ENCODE measurements at regions not wholly inside any gene's neighbourhood (a gene's known extent, or its start where the extent isn't known, plus 50 kb on each side); places are given as distances from the start of the nearest gene placed in this dataset.

DNA sequence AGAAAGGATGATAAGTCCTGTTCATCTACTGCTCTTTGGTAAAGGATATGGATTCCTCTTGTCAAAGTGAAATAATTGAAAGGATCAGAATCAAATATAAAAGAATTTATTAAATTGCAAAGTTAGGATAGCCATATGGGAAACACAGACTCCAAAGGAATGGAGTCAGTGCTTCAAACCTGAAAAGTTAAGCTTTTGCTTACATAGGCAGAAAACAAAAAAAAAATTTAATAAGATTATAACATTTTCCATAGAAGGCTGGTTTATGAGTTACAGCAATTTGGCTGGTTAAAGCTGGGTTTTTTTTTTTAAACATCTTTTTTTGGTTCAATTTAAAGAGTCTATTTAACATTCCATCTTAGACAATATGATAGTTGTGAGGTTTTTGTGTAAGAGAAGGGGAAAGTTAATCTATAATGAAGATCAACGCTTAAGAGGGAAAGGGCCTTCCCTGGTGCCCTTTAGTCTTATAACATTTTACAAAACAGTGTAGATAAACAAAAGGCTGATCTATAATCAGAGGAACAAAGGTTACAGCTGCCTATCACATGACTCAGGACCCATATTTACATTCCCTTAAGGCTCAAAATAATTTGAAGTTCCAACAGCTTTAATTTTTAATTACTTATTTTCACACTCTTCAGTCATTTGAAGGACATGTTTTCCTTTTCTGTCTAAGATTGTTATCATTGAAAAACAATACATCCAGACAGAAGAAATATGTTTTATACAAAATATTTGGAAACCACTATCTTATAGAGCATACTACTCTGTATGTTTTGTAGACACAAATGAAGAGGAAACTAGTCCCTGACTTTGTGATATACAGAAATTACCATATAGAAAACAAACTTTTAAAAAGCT, 234.3 kb upstream of the MBL2 start:
- no peak for DNase-seq (ENCODE audit: low spot score)

DNA sequence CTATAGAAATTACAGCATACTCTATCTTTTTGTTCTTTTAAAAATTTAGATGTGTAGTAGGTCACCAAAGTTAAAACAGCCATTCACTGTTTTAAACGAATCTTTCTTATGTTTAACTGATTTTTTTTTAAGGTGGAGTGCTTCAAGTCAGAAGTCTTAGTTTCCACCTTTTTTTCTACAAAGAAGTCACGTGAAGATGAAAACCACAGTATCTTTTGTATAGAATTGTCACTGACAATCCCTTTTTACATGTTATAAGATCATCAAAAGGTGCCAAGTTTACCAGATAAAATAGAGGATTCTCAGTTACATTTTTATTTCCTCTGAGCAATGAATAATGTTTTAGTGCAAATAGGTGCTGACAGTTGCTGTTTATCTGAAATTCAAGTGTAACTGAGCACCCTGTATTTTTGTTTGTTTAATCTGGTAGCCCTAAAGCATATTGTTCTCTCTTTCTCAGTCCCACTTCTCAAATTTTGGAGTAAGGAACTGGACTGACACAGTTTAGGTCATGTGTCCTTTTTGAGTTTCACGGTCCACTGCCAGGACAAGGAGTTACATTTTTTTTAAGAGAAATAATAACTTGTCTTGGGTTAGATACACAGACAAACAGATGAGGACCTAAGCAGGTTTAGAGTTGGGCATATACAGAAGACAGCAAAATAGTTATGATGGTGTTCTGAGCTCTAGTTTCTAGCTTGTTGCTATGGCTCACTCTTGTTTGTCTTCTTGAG, 233.2 kb upstream of the MBL2 start:
- DNase-seq (ENCODE audit: low spot score), result no peak

DNA sequence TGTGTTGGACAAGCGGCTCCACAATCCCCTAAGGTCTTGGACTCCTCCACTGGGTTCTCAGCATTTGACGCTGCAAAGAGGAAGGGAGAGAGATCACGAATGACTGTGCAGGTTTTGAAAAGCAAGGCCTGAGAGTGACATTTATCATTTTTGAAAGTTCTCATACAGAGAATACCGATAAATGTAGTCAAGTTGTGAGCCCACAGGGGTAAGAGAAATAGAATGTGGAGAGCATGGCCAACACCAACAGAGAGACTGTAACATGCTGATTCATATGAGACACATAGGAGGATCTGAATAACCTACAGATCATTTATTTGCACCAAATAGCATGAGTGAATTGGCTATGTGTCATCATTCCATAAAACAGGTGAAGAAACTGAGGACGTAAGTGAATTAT, 230.5 kb upstream of the MBL2 start:
- DNase-seq (ENCODE audit: low spot score), result no peak

DNA sequence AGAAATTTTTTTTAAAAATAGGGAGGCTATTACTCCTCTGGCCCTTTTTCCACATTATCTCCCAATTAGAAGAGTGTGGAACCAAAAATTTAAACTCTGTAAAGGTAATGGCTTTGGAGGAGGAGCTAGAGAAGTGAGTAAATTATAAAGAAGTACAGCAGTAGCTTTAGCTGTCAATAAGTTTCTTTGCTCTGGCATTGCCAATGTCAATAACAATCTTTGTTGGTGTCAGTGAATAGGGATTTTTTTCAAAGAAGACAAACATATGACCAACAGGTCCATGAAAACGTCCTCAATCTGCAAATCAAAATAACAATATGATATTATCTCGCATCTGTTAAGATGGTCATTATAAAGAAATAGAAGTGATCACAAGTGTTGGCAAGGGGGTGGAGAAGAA, 227.1 kb upstream of the MBL2 start:
- DNase-seq (ENCODE audit: low spot score), result no peak

DNA sequence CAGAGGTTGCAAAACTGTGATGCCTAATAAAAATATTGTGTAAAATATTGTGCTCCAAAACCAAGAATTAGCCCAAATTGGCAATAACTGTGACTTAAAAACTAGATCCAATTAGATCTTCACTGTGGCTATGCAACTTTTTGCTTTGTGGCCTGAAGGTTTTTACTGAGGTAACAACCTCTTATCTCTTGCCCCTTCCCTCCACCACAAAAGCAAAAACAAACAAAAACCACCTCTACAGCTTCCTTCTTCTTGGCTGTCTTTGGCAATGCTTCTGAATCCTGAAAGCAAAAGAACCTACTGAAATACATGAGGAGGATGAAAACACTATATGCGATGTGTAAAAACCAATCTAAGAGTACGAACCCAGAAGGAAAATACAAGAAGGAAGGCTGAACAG, 226.7 kb upstream of the MBL2 start:
- no peak for DNase-seq (ENCODE audit: low spot score)

DNA sequence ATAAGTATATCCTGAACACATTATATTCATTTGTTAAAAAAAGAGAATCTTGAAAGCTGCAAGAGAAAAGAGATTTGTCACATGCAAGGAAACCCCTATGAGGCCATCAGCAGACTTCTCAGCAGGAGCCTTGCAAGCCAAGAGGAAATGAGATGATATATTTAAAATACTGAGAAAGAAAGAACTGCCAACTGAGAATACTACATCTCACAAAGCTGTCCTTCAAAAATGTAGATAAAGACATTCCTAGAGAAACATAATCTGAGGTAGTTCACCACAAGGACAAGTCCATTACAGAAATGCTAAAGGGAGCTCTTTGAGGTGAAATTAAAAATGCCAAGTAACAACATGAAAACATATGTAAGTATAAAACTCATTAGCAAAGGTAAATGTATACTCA, 224.4 kb upstream of the MBL2 start:
- DNase-seq (ENCODE audit: low spot score), result no peak

DNA sequence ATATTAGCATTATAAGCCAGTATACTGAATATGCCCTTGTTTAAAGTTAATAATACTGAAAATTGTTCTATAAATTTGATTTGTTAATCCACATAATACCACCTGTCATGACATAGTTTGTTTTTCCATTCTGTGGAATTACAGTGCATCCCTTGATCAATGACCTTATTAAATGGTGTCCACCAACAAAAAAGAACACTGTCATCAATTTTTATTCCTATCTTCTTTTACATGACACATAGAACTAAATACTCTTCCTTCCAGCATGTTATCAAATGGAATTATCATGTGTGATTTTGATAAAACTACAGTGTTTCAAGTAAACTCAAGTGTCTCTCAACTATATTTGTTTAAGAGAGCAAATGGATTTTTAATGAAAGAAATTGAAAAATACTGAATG, 221.8 kb upstream of the MBL2 start:
- DNase-seq (ENCODE audit: low spot score), result no peak

DNA sequence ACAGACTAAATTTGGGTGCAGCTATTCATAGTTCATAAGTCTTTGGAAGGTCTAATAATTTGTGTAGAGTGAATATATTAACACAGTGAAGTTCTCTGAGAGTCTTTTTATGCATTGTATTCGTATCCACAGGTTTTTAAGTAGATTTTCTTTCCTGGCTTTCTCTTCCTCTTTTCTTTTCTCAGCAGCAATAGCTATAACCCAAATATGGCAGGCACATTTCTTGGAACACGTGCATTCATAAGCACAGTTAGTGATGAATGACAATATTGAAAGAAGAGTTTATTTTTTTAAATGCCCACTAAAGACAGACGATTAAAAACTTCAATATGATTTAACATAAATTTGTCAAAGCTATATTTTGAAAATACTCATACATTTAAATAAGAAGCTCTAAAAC, 220.5 kb upstream of the MBL2 start:
- DNase-seq (ENCODE audit: low spot score), result no peak

DNA sequence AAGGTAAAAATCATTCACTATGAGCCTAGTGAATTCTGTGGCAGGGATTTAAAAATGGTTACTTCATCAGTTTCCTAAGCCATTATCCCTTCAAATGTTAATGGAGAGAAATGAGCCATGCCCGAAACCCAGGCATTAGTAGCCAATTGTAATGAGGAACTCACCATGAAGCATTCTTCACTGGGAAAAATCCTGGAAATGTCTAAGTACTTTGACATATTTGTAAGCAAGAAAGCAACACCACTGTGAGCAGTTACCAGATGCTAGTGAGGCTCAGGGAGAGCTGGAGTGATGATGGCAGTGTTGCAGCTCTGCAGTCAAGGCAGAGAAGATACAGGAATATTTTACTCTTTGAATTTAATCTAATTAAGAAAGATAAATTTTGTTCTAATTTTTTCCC, 220.0 kb upstream of the MBL2 start:
- no peak for DNase-seq (ENCODE audit: low spot score)

DNA sequence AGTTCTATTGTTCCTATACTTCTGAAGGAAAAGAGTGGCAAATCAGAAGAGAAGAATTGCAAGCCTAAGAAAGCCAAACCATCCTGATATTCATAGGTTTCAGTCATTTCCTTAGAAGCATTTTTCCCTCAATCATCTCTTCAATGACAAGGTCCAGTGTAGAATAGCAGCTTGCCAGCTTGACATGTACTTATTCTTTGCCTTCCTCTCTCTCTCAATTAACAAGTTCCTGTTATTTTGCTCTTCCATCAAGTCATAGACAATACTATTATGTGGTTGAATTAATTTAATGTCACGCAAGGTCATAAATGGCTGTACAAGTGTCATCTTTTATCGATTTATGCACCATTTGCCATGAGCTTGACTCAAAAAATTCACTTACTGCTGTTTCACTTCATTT, 216.3 kb upstream of the MBL2 start:
- DNase-seq (ENCODE audit: low spot score), result no peak

DNA sequence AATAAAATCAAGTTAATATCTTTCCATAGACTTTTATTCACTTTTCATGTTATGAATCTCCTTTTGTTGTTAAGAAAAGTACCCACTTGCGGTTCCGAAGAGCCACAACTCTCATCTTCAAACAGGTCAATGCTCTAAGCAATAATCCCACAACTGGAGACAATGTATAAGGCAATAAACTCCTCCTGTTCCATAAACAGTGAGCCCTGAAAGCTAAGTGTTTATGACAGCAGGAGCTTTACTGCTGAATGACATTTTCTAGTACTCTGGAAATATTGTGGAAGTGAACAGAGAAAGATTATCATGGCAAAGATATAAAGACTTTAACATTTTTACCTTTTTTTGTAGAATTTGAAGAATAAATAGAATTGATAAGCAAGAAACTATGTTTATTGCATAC, 213.5 kb upstream of the MBL2 start:
- DNase-seq (ENCODE audit: low spot score), result no peak

DNA sequence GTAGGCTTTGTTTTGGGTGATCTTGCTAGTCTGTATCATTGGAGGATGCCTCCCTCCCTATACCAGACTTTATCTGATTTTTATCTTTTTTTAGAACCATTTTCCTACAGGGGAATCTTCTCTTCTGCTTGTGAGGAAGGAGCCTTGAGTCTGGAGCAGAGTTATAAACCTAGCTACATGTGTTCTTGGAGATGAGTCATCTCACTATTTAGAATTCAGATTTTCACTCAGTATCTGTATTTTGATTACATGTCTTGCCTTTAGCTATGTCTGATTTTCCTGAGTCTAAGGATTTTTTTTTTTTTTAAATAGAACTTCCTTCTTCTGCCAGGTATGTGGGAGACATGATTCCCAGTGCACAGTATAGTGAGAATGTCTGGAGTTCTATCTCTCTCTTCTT, 211.6 kb upstream of the MBL2 start:
- DNase-seq (ENCODE audit: low spot score), result no peak

DNA sequence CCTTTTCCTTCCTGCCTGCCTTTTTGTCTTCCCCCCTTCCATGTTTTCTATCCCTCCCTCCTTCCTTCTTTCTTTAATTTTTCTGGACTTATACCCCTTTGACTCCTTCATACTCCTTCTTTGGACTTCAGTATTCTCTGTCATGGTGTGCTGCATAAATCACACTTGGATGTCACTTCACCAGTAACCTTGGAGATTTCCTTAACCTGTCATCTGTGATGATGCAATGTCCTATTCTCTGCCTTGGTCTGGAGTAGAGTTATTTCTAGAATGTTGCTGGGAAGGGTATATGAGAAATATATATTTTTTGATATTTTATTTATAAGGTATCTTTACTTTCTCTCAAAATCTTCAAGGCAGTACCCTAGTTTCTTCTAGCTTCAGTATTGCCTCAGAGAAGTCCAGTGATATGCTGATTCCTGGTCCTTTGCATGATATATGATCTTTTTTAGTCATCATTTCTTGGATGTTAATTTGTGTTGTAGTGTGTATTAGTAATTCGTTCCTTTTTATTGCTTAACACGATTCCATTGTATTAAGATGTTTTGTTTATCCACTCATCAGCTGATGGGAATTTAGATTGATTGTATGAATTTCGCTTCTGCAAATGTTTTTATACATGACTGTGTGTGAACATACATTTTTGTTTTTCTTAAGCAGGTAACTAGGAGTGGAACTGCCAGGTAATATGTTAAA, 206.9 kb upstream of the MBL2 start:
- no peak for DNase-seq (ENCODE audit: low spot score)

DNA sequence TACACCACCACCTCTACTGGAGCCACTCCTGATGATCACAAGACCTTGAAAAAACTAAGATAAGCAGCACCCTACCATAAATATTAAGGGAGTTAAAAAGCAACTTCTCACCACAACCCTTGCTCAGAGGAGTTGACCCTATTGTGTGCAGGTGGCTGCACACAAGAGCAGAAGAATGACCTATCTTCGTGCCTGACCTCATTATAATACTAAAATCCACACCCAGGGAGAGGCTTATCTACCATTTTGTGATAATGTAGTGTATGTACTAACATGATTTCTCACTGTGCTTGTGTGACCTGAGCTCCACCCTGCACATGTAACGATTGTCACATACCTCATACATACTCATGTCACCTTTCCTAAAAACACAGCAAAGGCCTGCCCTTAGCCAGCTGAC, 205.0 kb upstream of the MBL2 start:
- DNase-seq (ENCODE audit: low spot score), result no peak

DNA sequence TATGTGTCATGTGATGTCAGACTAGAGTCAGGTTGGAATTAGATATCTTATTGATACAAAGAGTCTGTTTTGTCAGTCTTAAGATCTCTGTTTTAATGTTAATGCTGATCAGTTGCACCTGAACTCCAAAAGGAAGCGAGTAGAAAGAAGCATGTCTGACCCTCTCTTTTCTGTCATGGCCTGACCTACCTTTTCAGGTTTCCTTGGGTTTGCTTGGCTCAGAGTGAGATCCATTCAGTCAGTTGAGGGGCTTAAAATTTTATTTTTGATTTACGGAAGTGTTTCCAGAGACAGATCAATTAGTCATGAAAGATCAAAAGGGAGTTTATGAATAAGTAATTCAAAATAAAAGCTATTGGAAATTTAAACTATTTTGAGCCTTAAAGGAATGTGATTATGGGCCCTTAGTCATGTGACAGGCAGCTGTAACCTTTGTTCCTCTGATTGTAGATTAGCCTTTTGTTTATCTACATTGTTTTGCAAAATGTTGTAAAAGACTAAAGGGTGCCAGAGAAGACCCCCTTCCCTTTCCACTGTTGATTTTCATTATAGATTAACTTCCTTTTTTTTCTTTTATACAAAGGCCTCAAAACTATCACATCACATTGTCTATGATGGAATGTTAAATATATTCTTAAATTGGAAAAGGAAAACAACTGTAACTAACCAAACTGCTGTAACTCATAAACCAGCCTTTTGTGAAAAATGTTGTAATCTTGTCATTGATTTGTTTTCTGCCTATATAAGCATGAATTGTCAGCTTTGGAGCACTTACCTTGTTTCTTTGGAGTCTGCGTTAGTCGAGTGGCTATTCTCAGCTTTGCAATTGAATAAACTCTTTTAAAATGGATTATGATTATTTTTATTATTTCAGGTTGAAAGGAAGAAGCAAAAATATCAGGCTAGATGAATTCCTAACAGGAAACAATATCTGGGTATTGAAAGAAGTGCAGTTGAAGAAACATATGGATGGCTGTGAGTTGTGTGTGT, 195.5 kb upstream of the MBL2 start:
- no peak for DNase-seq (ENCODE audit: low spot score)

DNA sequence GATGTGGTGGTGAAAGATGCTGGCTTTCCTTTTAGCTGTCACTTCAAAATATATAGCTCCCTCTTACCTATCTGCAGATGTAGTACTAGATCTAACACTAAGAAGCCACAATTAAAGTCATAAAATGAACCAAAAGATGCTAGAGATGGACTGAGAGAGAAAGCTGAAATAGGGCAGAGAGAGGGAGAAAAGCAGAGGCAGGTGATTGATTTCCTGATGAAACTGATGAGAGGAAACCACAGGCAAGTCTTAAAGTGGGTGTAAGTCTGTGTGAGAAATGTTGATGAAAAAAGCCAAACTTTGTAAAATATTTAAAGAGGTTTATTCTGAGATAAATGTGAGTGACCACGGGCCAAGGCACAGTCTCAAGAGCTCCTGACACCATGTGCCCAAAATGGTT, 194.3 kb upstream of the MBL2 start:
- no peak for DNase-seq (ENCODE audit: low spot score)

DNA sequence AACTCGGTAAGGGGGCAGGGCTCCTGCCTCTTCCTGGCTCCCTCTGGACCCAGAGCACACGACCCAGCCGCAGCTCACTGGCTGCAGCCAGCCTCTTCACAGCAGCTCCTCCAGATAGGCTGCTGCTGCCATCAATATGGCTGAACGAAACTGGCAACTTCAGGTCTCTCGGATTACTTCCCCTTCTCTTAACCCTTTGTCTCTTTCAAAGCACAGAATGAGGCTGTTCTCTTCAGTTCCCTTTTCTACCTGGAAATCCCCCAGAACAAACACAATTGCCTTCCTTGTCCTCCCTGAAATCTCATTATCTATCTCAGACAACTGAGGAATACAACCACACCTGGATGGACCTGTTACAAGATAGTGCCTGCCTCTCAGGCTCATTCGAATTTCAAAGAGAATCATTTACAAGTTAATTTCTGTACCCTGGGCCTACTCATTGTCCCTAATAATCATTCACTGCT, 193.4 kb upstream of the MBL2 start:
- DNase-seq (ENCODE audit: low spot score), result no peak

DNA sequence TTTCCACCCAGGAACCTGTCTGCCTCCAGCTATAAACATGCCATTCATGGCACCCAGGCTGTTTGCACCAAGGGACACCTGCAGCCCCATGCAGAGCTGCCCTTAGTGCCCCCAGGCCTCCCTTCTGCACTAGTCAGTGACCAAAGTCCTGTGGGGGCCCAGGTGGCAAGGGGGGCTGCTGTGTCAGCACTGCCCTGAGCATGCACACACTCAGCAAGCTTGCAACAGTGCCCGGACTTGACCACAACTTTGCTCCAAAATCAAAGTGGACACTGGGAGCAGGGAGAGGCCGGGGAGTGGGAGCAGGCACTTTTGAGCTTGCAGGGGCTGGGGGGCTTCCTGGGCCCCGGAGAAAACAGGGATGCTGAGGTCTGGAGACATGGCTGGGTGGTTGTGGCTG, 192.9 kb upstream of the MBL2 start:
- DNase-seq (ENCODE audit: low spot score), result no peak

DNA sequence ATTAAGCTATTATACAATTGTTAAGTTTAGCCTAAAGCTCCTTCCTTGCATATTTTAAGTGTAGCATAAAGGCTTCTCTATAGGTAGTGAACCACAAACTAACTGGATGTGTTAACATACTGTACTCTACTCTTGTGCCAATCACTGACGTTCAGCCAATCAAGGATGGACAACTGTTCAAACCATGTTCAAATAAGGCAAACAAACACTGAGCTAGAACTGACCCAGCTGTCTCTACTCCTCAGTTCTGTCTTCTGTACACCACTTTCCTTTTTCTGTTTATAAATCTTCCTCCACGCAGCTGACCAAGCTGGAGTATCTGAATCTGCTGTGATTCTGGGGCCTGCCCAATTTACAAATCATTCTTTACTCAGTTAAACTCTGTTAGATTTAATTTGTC, 188.7 kb upstream of the MBL2 start:
- no peak for DNase-seq (ENCODE audit: low spot score)

DNA sequence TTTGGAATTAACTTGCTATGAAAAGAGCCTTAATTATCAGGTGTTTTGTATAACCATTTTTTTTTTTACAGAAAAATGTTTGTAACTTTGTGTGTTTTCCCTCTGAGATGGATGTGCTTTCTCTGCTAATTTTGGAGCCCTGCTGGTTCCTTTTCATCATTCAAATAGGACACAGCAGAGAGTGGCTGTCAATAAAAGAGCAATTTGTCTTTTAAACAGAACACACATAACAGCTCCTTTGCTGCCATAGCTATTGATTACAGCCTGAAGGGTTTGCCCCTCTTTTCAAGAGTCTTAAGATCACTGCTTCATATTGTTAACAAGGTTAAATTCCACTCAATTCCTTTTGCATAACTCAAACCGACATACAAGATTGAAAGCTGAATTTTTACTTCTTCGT, 187.2 kb upstream of the MBL2 start:
- no peak for DNase-seq (ENCODE audit: low spot score)

DNA sequence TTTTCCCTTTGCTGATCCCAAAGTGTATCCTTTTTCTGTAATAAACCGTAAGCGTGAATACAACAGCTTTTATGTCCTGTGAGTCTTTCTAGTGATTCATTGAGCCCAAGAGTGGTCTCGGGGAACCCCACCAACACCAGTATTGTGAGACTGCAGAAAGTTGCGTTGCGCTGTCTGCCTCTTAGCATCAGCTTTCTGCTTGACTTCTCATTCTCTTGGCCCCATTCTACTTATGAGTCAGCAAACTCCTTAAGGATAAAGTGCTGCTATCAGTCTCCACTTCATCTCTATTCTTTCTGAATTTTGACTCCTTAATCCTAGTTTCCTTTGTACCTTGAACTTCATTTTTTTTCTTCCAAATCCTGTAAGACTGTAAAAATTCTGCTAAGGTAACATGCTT, 184.3 kb upstream of the MBL2 start:
- no peak for DNase-seq (ENCODE audit: low spot score)

DNA sequence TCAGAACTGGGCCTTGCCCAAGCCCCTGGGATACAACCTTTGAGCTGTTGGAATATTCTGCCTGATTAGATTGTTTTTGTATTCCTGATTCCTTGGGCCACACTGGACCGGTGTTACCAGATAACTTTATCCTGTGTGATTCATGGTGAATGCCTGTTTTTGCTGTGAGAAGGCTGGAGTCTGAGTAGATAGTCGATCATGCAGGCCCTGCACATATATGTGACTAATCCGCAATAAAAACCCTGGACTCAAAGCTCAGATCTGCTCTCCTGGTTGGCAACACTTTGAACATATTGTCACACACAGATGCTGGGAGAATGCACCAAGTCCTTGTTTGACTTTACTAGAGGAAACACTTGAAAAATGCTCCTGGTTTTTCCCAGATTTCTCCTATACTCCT, 183.9 kb upstream of the MBL2 start:
- no peak for DNase-seq (ENCODE audit: low spot score)

All from ureter (tissue), 1 donor.